GM12878 (cell line): ENCODE measurements at regions not wholly inside any gene's neighbourhood (a gene's known extent, or its start where the extent isn't known, plus 50 kb on each side); places are given as distances from the start of the nearest gene placed in this dataset.

ENCODE experiments used
- CTCF ChIP-seq, 3 experiments: IDR thresholded peaks in 2 of 3; conservative IDR thresholded peaks in 1 of 3; 2 replicates each; pipeline ENCODE4 v1.5.1; 2011; ENCODE audit warnings: low read depth in 3 of 3, low read length in 3 of 3, mild to moderate bottlenecking in 3 of 3, control low read depth in 2 of 3, moderate library complexity in 2 of 3, inconsistent platforms in 1 of 3, mixed read lengths in 1 of 3; ENCODE audit not compliant: control insufficient read depth in 2 of 3, insufficient read depth in 1 of 3; ENCODE audit errors: extremely low read depth in 1 of 3
- EP300 ChIP-seq, 2 experiments: fragments of 150-350 bp in 1 of 2; IDR thresholded peaks; 2 replicates each; pipeline ENCODE4 v1.6.1; 2011 to 2012; ENCODE audit warnings: low read depth in 2 of 2, low read length in 2 of 2, borderline replicate concordance in 1 of 2, improper control_type of control experiment in 1 of 2, inconsistent platforms in 1 of 2; ENCODE audit not compliant: control insufficient read depth in 1 of 2
- POLR2A ChIP-seq: IDR thresholded peaks from 2 replicates; pipeline ENCODE4 v1.6.1; 2011; ENCODE audit warnings: low read depth, mild to moderate bottlenecking, low read length
- POLR2AphosphoS5 ChIP-seq: IDR thresholded peaks from 2 replicates; pipeline ENCODE4 v1.6.1; 2011; ENCODE audit warnings: mild to moderate bottlenecking, low read length, inconsistent platforms
- RAD21 ChIP-seq: IDR thresholded peaks from 2 replicates; pipeline ENCODE4 v1.6.1; 2011; ENCODE audit warnings: mild to moderate bottlenecking, low read depth, low read length, moderate library complexity; ENCODE audit not compliant: insufficient read depth
- RB1 ChIP-seq: fragments of 450-650 bp; formaldehyde crosslinking; IDR thresholded peaks from 2 replicates; pipeline ENCODE4 v1.6.1; 2017; ENCODE audit warnings: mild to moderate bottlenecking, borderline replicate concordance
- SP1 ChIP-seq: IDR thresholded peaks from one replicate; pipeline ENCODE4 v1.6.1; 2011; ENCODE audit warnings: low read depth, low read length
- YY1 ChIP-seq: IDR thresholded peaks from 2 replicates; pipeline ENCODE4 v1.6.1; 2011; ENCODE audit warnings: low read depth, mild to moderate bottlenecking, low read length
- ZNF207 ChIP-seq: fragments of 450-650 bp; IDR thresholded peaks from 2 replicates; pipeline ENCODE4 v1.6.1; 2014; ENCODE audit warnings: antibody characterized with exemption, mild to moderate bottlenecking, borderline replicate concordance

GRCh38 chr7:15751191-15751701 lies 64.8 kb upstream of the MEOX2 start:
- no peak for TF ChIP-seq EP300 (IDR thresholded peaks at IDR 0.05; ENCODE audit: borderline replicate concordance in 1 of 2, control insufficient read depth in 1 of 2, low read depth in 2 of 2, low read length in 2 of 2)
- TF ChIP-seq YY1, result no peak
- no peak for TF ChIP-seq CTCF (IDR thresholded peaks at IDR 0.05 in 2 of 3, conservative IDR thresholded peaks at IDR 0.05 in 1 of 3; ENCODE audit: control insufficient read depth in 2 of 3, extremely low read depth in 1 of 3, insufficient read depth in 1 of 3, low read depth in 3 of 3, low read length in 3 of 3)
- no peak for TF ChIP-seq SP1
- no peak for TF ChIP-seq ZNF207
- no peak for TF ChIP-seq RAD21
- TF ChIP-seq POLR2A, result no peak
- TF ChIP-seq RB1, result no peak
- TF ChIP-seq POLR2AphosphoS5, result no peak
